T-helper 9 cell (primary cell): ENCODE measurements at regions not wholly inside any gene's neighbourhood (a gene's known extent, or its start where the extent isn't known, plus 50 kb on each side); places are given as distances from the start of the nearest gene placed in this dataset.
"Not testable (repeated sequence)": the region's sequence is repeated elsewhere in the genome, so short reads cannot be mapped to it uniquely, and the experiment has no call there.

Experiments used
- DNase-seq: peaks from one replicate; pipeline ENCODE4 v3.0.0-alpha.2; 2020

DNA sequence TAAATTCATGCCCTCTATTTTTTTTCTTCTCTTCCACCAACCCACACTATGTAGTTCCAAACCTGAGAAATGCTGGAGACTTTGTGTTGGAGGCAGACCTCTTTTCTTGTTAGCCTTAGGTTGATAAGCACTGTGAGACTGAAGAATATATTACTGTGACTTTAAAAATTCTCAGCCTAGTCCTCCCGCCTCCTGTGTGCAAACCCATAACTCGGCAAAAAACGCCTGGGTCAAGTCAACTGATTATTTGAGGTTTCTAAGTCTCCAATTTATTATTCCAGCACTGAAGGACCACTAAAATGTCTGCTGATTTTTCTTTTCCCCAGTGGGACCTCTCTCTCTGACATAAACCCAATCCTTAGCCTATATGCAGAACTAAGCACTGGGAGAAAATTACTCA is 1946.0 kb upstream of the RAG2 start:
- no peak for DNase-seq

DNA sequence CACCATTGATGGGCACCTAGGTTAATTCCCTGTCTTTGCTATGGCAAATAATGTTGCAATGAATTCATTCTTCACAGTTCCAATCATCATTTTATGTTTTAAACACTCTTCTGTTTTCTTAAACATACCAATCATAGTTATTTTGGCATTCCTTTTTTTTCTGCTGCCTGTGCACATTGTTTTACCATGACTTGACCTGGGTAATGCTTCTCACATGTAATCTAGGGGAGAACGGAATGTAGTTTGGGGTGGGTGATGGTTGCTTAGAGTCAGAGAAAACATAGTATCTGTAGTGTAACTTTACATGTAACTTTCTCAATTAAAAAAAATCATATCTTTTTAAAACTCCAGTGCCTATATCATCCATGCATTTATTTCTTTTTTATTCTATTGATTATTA is 1945.3 kb upstream of the RAG2 start:
- DNase-seq: no peak

DNA sequence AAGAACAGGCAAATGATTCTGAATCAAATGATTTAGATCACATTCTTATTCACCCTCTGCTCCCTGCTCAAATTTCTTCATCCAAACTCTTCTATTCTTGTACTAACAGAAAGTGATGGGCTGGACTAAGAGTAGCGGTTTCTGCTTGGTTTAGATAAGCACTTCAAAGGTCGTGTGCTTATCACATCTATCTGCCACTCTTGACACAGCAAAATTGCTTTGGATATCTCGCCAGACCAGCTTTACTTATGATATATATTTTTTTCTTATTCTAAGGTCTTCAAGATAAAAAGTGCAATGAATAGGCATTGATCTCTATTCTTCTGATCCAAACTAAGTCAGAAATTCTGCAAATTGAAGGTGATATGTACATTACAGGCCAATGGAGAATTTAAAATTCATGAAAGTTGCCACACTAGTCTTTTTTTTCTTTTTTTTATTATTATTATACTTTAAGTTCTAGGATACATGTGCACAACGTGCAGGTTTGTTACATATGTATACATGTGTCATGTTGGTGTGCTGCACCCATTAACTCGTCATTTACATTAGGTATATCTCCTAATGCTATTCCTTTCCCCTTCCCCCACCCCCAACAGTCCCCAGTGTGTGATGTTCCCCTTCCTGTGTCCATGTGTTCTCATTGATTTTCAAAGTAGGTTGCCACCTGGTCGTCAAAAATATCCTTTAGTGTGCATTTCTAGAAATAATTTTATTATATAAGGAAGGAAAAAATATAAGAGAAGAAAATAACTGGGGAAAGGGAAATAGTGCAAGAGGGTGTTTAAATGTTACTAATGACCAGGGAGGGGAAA is 1941.0 kb upstream of the RAG2 start:
- no peak for DNase-seq

DNA sequence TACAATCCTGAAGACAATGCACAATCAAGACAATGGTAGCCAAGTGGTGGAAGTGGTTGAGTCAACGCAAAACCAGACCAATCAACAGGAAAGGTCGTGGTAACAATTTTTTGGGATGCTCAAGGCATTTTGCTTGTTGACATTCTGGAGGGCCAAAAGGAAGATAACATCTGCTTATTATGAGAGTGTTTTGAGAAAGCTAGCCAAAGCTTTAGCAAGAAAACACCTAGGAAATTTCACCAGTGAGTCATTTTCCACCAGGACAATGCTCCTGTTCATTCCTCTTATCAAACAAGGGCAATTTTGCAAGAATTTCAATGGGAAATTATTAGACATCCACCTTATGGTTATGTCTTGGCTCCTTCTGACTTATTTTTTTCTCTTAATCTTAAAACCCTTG is 1932.2 kb upstream of the RAG2 start:
- DNase-seq: no peak

DNA sequence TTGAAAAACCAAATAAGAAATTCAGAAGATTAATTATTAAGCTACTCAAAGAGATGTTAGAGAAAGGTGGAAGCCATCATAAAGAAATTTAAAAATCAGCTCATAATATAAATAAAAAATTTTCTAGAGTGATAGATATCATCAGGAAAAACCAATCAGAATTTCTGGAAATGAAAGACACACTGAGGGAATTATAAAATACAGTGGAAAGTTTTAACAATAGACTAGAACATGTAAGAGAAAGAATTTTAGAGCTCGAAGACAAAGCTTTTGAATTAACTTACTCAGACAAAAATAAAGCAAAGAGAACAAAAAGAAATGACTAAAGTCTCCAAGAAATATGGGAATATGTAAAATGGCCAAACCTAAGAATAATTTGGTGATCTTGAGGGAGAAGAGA is 1926.9 kb upstream of the RAG2 start:
- no peak for DNase-seq

DNA sequence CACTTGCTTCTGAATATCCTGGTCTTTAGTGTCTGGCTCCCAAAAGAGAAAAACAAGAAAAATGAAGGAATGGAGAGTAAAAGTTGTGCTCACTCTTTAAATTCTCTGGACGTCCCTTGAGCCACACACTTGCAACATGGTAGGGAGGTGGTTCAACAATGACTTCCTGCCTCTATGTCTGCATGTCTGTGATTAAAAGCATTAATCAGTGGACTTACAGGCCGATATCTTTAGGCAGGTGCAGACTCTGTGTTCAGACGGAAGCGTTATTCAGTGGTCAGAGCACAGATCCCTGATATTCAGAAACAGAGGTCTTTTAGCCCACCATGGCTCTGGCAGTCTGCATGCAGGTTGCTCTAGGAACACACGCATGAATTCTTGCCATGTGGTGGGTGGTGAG is 1920.0 kb upstream of the RAG2 start:
- DNase-seq: no peak

DNA sequence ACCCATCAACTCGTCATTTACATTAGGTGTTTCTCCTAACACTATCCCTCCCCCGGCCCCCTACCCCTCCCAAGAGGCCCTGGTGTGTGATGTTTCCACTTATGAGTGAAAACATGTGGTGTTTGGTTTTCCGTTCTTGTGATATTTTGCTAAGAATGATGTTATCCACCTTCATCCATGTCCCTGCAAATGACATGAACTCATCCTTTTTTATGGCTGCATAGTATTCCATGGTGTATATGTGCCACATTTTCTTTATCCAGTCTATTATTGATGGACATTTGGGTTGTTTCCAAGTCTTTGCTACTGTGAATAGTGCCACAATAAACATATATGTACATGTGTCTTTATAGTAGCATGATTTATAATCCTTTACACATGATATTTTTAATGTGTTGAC is 1914.8 kb upstream of the RAG2 start:
- DNase-seq: not testable (repeated sequence)

DNA sequence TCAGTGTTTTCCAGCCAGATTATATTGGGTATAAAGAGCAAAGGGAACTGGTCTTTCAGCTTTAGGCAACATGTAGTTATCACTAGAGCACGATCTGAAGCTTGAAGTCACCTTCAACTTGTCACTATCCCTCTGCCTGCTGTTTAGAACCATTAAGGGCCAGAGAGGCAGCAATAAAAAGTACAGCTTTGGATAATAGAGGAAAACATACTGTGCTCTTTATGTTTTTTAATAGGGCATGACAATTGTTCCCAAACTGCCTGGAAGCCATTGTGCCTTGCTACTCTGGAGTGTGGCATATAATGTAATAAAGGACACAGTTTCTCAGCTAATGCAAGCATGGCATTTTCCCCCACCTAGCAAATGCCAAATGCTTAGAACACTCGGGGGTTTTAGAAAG is 1912.0 kb upstream of the RAG2 start:
- DNase-seq: no peak

DNA sequence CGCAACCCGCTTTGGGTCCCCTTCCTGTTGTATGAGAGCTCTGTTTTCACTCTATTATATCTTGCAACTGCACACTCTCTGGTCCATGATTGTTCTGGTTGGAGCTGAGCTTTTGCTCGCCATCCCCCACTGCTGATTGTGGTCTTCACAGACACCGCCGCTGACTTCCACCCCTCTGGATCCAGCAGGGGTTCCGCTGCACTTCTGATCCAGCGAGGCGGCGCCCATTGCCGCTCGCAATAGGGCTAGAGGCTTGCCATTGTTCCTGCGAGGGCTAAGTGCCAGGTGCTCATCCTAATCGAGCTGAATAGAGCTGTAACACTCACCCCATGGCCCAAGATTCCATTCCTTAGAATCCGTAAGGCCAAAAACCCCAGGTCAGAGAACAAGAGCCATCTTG is 1905.8 kb upstream of the RAG2 start:
- DNase-seq: no peak

DNA sequence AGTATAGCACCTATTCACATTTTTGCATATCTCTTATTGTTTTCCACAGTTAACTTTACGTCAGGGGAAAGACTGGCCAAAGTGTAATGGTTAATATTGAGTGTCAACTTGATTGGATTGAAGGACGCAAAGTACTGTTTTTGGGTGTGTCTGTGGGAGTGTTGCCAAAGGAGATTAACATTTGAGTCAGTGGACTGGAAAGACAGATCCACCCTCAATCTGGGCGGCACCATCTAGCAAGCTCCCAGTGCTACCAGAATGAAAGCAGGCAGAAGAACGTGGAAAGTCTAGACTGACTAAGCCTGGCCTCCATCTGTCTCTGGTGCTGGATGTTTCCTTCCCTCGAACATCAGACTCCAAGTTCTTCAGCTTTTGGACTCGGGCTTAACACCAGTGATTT is 1900.7 kb upstream of the RAG2 start:
- no peak for DNase-seq

DNA sequence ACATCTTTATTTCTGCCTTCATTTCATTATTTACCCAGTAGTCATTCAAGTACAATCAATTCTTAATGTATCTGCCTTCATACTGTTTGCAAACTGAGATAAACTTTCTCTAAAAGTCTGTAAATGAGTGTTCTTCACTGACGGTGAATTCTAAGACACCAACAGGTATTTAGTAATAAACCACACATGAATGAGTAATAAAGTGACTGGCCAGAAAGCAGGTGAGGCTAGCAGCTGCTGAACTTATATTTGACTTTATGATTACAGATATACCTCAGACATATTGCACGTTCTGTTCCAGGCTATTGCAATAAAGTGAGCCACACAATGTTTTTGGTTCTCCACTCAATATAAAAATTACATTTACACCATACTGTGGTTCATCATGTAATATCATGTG is 1894.0 kb upstream of the RAG2 start:
- no peak for DNase-seq

DNA sequence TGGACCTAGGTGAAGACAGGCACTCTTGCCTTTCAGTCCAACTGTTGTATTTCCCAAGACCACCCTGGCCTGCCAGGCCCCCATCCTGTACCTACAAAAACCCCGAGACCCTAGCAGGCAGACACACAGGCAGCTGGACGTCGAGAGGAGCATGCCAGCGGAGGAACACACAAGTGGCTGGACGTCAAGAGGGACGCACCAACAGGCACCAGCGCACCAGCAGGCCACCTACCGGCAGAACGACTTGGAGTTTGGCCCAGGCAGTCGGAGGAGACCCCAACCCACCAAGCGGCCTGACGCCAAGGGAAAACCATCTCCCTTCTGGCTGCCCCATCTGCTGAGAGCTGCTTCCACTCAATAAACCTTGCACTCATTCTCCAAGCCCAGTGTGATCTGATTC is 1883.4 kb upstream of the RAG2 start:
- no peak for DNase-seq

DNA sequence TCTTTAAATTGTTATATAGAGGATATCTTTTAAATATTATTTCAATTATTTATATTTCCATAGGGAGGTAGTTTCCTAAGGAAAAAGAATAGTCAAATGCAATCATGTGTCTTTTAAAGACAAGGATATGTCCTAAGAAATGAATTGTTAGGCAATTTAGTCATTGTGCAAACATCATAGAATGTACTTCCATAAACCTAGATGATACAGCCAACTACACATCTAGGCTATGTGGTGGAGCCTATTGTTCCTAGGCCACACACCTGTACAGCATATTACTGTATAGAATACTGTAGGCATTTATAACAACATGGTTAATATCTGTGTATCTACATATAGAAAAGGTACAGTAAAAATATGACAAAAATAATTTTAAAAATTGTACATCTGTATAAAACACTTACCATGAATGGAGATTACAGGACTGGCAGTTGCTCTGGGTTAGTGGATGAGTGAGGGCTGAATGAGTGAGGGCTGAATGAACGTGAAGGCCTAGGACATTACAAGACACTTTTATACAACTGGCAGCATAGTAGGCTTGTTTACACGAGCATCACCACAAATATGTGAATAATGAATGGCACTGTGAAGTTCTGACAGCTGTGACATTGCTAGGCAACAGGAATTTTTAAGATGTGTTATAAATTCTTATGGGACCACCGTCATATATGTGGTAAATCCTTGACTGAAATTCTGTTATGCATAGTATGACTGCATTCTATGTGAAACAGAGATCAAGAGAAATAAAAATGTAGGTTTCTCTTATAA is 1879.0 kb upstream of the RAG2 start:
- DNase-seq: no peak

DNA sequence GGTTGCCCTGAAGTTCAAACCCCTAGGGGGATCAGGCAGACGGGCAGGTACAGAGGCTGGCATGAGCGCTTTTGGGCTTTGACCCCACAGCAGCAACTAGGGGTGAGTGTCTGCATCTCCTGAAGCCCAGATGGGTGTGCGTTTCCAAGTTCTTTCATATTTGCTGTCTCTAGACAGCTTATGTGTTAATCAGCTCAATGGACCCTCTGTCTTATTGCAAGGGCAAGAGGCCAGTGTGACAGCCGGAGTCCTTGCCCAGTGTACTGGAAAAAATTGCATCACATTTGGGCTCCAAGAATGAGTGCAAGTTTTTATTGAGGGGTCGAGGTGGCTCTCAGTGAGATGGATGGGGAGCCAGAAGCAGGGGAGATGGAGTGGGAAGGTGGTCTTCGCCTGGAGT is 1863.7 kb upstream of the RAG2 start:
- DNase-seq: no peak

DNA sequence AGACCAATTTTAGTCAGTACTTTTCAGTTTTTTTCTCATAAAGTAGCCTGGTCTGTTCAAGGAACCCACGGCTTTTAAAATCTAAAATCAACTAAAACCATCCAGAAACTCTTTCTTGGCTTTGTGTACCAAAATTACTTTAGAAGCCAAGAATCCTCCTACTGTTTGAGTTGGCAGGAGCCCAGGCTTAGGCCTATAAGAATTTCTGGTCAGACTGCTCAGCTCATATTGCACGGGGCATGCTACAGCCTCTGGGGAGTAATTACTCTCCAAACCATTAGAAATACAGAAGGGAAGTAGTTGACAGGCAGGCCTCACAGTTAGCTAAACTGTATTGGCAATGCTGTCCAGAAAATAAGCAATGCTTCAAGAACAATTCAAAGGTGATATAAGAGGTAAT is 1862.9 kb upstream of the RAG2 start:
- DNase-seq: no peak

DNA sequence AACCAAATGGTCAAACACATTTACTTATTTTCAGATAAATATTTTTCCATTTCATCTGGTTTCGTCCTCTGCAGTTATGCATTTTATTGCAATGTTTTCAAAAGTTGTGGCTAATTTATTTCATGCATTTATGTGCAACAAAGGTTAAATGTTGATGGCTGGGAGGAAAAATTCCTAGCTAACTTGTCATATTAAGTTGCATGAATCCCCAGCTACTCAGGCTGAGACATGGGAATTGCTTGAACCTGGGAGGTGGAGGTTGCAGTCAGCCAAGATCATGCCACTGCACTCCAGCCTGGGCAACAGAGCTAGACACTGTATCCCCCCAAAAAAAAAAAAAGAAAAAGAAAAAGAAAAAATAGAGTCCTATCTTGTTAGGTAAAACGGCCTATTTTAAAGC is 1862.4 kb upstream of the RAG2 start:
- DNase-seq: no peak

DNA sequence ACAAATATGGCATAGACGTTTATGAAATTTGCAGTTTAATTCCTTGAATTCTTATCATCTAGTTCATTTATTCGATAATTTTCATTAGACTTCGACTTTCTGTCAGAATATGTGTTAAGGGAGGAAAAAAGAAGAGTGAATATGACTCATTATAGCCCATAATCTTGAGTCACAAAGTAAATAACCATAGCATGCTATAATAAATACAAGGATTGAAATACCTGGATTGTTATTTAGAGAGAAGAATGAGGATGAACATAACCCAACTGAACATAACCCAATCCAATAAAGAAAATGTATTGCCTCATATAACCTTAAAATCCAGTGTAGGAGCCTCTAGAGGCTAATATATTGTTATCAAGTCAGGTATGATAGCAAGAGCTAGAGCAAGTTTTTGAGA is 1858.3 kb upstream of the RAG2 start:
- no peak for DNase-seq

DNA sequence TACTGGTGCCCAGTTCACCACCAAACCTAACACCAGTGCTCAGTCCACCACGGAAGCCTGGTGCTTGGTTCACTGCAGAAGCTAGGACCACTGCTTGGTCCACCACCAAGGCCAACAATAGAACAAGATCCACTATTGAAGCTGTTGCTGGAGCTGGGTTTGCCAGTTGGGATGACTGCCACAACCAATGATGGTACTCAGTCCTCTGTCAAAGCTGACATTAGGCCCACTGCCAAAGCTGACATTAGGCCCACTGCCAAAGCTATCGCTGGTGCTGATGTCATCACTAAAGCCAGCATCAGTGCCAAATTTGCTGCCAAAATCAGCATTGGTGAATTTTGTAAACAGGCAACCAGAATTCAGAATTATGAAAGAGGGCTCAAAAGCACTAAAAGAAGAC is 1850.2 kb upstream of the RAG2 start:
- DNase-seq: no peak

DNA sequence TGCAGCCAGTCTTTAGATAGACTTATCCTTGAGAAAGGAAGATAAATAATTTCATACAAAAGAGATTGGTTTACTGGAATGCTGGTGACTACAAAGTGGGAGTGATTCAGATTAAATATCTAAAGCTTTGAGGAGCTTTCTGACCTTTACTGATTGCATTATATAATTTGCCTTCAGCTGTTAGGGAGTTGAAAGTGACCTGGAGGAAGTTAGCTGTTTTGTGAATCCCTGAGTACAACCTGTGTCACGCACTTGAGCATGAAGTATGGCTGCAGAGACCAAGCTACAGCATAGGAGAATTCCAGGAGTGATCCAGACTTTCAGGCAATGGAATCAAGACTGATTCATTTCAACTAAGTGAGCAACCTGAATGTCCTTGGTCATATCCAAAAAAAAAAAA is 1848.3 kb upstream of the RAG2 start:
- no peak for DNase-seq

DNA sequence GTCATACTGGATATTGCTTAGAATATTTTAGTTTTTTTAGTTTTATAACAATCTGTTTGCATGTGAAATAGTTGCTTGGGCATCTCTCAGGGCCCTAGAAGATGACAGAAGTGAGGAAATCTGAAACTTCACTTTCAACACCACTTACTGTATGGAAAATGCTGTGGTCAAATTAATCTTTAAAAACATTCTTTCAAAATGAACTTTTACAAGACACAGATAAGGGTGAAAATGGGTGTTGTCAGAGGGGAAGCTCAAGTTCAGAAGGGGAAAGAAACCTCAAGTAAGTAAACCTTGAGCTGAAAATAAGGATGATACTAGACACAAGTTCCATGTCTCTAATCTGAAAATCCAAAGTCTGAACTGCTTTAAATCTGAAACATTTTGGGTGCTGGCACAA is 1840.1 kb upstream of the RAG2 start:
- no peak for DNase-seq

DNA sequence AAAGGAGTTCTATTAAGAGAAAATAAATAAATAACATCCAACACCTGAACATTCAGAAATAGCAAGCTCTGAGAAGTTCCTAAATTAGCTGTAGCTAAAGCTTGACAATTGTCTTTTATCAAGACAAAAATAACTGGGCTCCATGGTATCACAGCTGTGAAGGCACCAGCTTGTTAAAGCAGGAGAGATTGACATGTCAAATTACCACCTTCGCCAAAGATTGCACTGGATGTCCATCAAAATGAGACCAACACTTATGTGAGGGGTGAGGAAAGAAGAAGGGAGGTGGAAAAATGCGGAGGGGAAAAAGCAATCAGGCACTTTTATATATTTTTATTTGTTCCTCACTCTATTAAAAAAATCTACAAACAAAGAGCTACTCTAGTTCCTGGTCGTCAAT is 1827.5 kb upstream of the RAG2 start:
- DNase-seq: no peak

DNA sequence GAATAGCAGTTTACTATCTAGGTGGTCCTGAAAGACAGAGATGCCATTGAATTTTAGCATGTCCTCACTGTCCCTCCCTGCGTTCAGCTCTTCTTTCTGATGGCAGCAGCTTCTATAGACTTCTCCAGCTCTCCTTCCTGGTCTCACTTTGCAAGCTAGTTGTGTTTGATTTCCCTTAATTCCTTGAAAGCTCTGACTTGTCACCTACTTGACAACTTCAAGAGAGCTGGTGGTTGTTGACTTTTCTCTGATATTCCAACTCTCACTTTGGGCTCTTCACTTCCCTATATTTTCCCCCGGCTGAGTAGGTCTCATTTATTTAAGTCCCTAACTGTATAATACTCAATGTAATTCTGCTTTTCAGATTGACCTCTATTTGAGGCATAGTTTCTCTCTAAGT is 1825.0 kb upstream of the RAG2 start:
- DNase-seq: no peak

DNA sequence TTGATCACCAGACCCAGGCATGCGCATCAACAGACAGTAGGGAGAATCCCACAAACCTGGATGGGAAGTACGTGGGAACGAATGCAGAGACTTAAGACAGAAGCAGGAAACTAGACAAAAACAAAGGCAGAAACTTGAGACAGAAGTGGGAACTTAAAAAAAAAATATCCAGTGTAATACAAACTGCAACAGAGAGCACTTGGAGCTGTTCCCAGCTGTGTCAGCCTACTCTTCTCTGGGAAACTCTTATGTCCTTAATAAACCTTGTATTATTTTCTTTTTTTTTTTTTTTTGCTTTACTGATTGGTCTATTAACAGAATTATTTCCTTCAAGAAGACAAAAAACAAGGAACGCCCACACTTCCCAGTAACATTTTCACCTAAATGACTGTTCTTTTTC is 1818.1 kb upstream of the RAG2 start:
- DNase-seq: no peak

DNA sequence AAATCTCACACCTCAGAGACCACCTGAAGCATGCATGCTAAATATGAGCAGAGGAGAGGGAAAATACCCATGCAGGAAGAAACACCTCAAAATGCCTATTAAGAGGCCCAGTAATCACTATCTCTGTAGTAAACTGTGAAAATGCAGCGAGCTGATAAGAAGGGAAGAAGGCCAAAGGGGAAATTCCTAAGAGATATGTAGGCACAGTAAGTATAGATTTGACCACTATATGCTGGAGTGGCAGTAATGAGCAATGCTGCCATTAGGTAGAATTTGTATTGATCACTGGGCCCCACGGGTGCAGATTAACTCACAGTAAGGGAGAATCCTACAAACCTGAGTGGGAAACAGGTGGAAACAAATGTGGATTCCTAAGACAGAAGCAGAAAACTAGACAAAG is 1813.1 kb upstream of the RAG2 start:
- DNase-seq: no peak

DNA sequence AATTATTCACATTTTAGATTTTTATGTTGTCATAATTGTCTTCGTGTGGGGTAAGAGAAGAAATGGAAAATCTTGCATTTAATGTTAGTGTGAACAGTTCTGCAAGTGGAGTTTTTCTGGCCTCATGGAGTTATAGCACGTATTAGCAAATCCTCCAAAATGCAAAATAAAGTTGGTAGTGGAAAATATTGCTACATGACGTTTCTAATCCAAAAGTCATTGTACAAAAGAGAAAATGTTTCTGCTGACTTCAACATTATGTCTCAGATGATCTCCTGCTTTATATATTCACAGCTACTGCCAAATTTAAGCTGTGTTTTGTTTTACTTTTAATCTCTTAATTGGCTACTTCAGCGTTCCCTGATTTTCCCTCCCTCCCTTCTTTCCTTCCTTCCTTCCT is 1804.0 kb upstream of the RAG2 start:
- DNase-seq: no peak
